Heart left ventricle (tissue), 13 donors: ENCODE measurements at regions not wholly inside any gene's neighbourhood (a gene's known extent, or its start where the extent isn't known, plus 50 kb on each side); places are given as distances from the start of the nearest gene placed in this dataset.

Experiments
- POLR2A ChIP-seq, 2 donors: fragments of 450-650 bp; IDR thresholded peaks; one replicate each; pipeline ENCODE4 v1.6.1; 2017; ENCODE audit warnings: antibody characterized with exemption in 2 of 2, mild to moderate bottlenecking in 2 of 2, moderate library complexity in 2 of 2
- TF ChIP-seq, protein P1 (sequence below), 12 donors: fragments of 200-600 bp; sonication (generic) in 4 of 12; IDR thresholded peaks; one replicate each; pipeline versions ENCODE4 v1.5.0 to v1.8.0; 2018 to 2022; ENCODE audit warnings: antibody characterized with exemption in 12 of 12, mild to moderate bottlenecking in 5 of 12
- donor health status: ischemic (EF 13 %, LVEDD 7.1; RV severe dilation, severe dysfunction).
- donor health status: DM: no; HTN: yes; CAD: no.
- donor health status: DM: no; HTN: no; CAD: no.
- donor health status: ischemic (EF 25% LVEDD 6.9; RV normal size, moderate dysfunction).
- donor health status: ischemic (EF 25% LVEDD 5.7; RV mildly dilated, moderate dysfunction).
- donor health status: ischemic (EF 35%, LVEDD 5.7; RV mildly dilated, moderate dysfunction).
- donor health status: nonischemic (EF 11% LVEDD 7.7; RV severe dilation, severe dysfunction).
- donor health status: DM: yes; HTN: yes; CAD: no.
- donor health status: PGD.
- donor health status: ischemic (EF 29% LVEDD 5.4; RV normal size, mild dysfunction).
- donor health status: nonischemic (EF 23%, LVEDD 6.1; RV moderate dilation, normal function).

DNA sequence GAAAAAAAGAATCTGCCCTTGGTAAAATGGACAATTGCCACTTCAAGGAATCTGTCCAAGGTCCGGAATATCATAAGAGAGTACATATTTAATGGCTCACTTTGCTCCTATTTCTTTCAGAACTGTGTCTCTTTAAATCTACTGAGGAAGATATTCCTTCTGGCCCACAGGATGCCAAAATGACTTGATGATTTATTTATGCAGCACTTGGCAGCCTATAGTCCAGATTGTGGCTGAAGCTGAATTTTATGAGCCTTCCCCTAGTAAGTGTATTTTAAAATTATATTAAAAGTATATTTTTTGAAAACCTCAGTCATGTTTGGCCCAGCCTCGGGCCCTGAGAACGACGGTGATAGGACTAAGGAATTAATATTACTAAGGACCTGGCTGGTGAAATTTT is 465.1 kb upstream of the HNRNPA3 start:
- TF ChIP-seq, protein P1, sequence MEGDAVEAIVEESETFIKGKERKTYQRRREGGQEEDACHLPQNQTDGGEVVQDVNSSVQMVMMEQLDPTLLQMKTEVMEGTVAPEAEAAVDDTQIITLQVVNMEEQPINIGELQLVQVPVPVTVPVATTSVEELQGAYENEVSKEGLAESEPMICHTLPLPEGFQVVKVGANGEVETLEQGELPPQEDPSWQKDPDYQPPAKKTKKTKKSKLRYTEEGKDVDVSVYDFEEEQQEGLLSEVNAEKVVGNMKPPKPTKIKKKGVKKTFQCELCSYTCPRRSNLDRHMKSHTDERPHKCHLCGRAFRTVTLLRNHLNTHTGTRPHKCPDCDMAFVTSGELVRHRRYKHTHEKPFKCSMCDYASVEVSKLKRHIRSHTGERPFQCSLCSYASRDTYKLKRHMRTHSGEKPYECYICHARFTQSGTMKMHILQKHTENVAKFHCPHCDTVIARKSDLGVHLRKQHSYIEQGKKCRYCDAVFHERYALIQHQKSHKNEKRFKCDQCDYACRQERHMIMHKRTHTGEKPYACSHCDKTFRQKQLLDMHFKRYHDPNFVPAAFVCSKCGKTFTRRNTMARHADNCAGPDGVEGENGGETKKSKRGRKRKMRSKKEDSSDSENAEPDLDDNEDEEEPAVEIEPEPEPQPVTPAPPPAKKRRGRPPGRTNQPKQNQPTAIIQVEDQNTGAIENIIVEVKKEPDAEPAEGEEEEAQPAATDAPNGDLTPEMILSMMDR (IDR thresholded peaks at IDR 0.05), result no peak
- no peak for TF ChIP-seq POLR2A (IDR thresholded peaks at IDR 0.05)
